HEK293 (cell line): ENCODE measurements at regions not wholly inside any gene's neighbourhood (a gene's known extent, or its start where the extent isn't known, plus 50 kb on each side); places are given as distances from the start of the nearest gene placed in this dataset.

Experiments
- CTCF ChIA-PET: fragments of 350-600 bp; formaldehyde crosslinking; extraction: SDS; loops from one replicate; lab custom pipeline; 2021; ENCODE audit warnings: antibody characterized with exemption; lab: Yijun Ruan, JAX
- POLR2A ChIA-PET: fragments of 300-600 bp; formaldehyde crosslinking; extraction: SDS; loops from one replicate; lab custom pipeline; 2020; ENCODE audit warnings: antibody characterized with exemption, inconsistent platforms; lab: Yijun Ruan, JAX
- H3K27ac ChIP-seq: fragments of 200-500 bp; sonication (Bioruptor generic); 2 replicates; pipeline ENCODE4 v1.5.1; 2014; ENCODE audit warnings: low read depth, low read length, control low read depth, inconsistent platforms; ENCODE audit errors: extremely low read depth
- H3K36me3 ChIP-seq, 2 experiments: fragments of 200-500 bp in 1 of 2; sonication (Bioruptor generic) in 1 of 2; 1 replicate in 1 of 2; 2 replicates in 1 of 2; pipeline ENCODE4 v1.5.1; 2014 to 2017; ENCODE audit warnings: inconsistent platforms in 2 of 2, low read length in 2 of 2; ENCODE audit not compliant: control insufficient read depth in 2 of 2, insufficient read depth in 1 of 2
- H3K4me1 ChIP-seq: fragments of 200-500 bp; sonication (Bioruptor generic); 2 replicates; pipeline ENCODE4 v1.5.1; 2014; ENCODE audit warnings: mild to moderate bottlenecking, low read length, inconsistent platforms; ENCODE audit not compliant: control insufficient read depth, insufficient read depth
- H3K4me3 ChIP-seq: 2 replicates; pipeline ENCODE4 v1.5.1; 2011; ENCODE audit warnings: low read depth, mild to moderate bottlenecking, control low read depth, low read length, moderate library complexity
- H3K9me3 ChIP-seq: fragments of 200-500 bp; sonication (Bioruptor generic); 2 replicates; pipeline ENCODE4 v1.5.1; 2014; ENCODE audit warnings: low read depth, low read length, inconsistent platforms; ENCODE audit not compliant: control insufficient read depth, insufficient read depth
- IKZF3 ChIP-seq: fragments of 450-650 bp; IDR thresholded peaks from 2 replicates; pipeline ENCODE4 v1.5.0; 2018; ENCODE audit warnings: missing biosample characterization, mild to moderate bottlenecking, missing genetic modification characterization, moderate library complexity
- PRDM1 ChIP-seq: fragments of 450-650 bp; formaldehyde crosslinking; IDR thresholded peaks from 2 replicates; pipeline ENCODE4; 2016; ENCODE audit warnings: missing biosample characterization, missing genetic modification characterization
- REPIN1 ChIP-seq: fragments of 450-650 bp; formaldehyde crosslinking; IDR thresholded peaks from 2 replicates; pipeline ENCODE4 v1.5.1; 2017; ENCODE audit warnings: missing biosample characterization, missing genetic modification characterization, low read depth
- REST ChIP-seq: fragments of 450-650 bp; formaldehyde crosslinking; IDR thresholded peaks from 2 replicates; pipeline ENCODE4 v1.5.1; 2016; ENCODE audit warnings: missing biosample characterization, missing genetic modification characterization
- ZBTB8A ChIP-seq: fragments of 450-650 bp; formaldehyde crosslinking; IDR thresholded peaks from 2 replicates; pipeline ENCODE4 v1.5.1; 2016; ENCODE audit warnings: missing biosample characterization, missing genetic modification characterization
- ZNF10 ChIP-seq: fragments of 450-650 bp; formaldehyde crosslinking; IDR thresholded peaks from 2 replicates; pipeline ENCODE4 v1.5.1; 2017; ENCODE audit warnings: missing biosample characterization, missing genetic modification characterization
- ZNF19 ChIP-seq: fragments of 450-650 bp; formaldehyde crosslinking; IDR thresholded peaks from 2 replicates; pipeline ENCODE4; 2016; ENCODE audit warnings: missing biosample characterization, missing genetic modification characterization, low read depth
- ZNF302 ChIP-seq: fragments of 450-650 bp; formaldehyde crosslinking; IDR thresholded peaks from 2 replicates; pipeline ENCODE4 v1.5.1; 2016; ENCODE audit warnings: missing biosample characterization, missing genetic modification characterization, low read depth
- ZNF362 ChIP-seq: fragments of 450-650 bp; formaldehyde crosslinking; IDR thresholded peaks from 2 replicates; pipeline ENCODE4 v1.5.1; 2016; ENCODE audit warnings: missing biosample characterization, missing genetic modification characterization
- ZNF366 ChIP-seq: fragments of 450-650 bp; formaldehyde crosslinking; conservative IDR thresholded peaks from 2 replicates; pipeline ENCODE4 v1.5.1; 2016; ENCODE audit warnings: missing biosample characterization, missing genetic modification characterization
- ZNF404 ChIP-seq: fragments of 450-650 bp; formaldehyde crosslinking; IDR thresholded peaks from 2 replicates; pipeline ENCODE4 v1.5.1; 2017; ENCODE audit warnings: missing biosample characterization, missing genetic modification characterization
- ZNF548 ChIP-seq: fragments of 450-650 bp; formaldehyde crosslinking; IDR thresholded peaks from 2 replicates; pipeline ENCODE4 v1.5.1; 2016; ENCODE audit warnings: missing biosample characterization, missing genetic modification characterization
- ZNF624 ChIP-seq: fragments of 450-650 bp; formaldehyde crosslinking; IDR thresholded peaks from 2 replicates; pipeline ENCODE4 v1.5.1; 2017; ENCODE audit warnings: missing biosample characterization, missing genetic modification characterization
- ZNF654 ChIP-seq: fragments of 450-650 bp; formaldehyde crosslinking; IDR thresholded peaks from 2 replicates; pipeline ENCODE4 v1.5.1; 2016; ENCODE audit warnings: low read depth, missing biosample characterization, missing genetic modification characterization
- ZNF791 ChIP-seq: fragments of 450-650 bp; formaldehyde crosslinking; IDR thresholded peaks from 2 replicates; pipeline ENCODE4 v1.5.1; 2016; ENCODE audit warnings: missing biosample characterization, missing genetic modification characterization
- TF ChIP-seq, protein P1 (sequence below): fragments of 450-650 bp; formaldehyde crosslinking; IDR thresholded peaks from 2 replicates; pipeline ENCODE4 v1.5.1; 2017; ENCODE audit warnings: missing biosample characterization, missing genetic modification characterization

GRCh38 chr6:148177589-148178233 is 164.9 kb upstream of the SASH1 start (continued):
- TF ChIP-seq REST (no peak), ZNF654 (peak; percentile 53), REPIN1 (no peak), ZNF10 (tag by site-specific recombination) (no peak), IKZF3 (tag by site-specific recombination) (peak; percentile 42), ZNF624 (tag by site-specific recombination) (no peak)

GRCh38 chr6:148179786-148180185 is 162.9 kb upstream of the SASH1 start:
- H3K4me3 ChIP-seq, result no peak overlapping the region
- CTCF ChIA-PET, result interaction anchor here (0.6 to 2.3 kb wide), 56 partner anchors 9 to 1401 kb away, joined by 3 to 32 read pairs (median 4); partner anchors contain the start of gene SAMD5
- H3K36me3 ChIP-seq, result no peaks in the 10 kb centered on the region
- H3K4me1 ChIP-seq, result no peaks in the 10 kb centered on the region
- no peaks in the 10 kb centered on the region for H3K9me3 ChIP-seq
- POLR2A ChIA-PET, result interaction anchor here (1.0 kb wide), 1 partner anchor 672 kb away, joined by 3 read pairs; no protein-coding TSS in a partner anchor
- TF ChIP-seq ZBTB8A (tag by site-specific recombination) (no peak), ZNF19 (tag by site-specific recombination) (no peak), ZNF654 (peak; percentile 48), PRDM1 (tag by site-specific recombination) (peak; percentile 69), REST (no peak), ZNF404 (tag by site-specific recombination) (no peak), ZNF366 (tag by site-specific recombination) (0 out of 2 replicates have a peak, but pooled peaks have one; percentile 27), ZNF791 (no peak), ZNF302 (no peak), ZNF362 (no peak), ZNF548 (no peak)
- TF ChIP-seq, protein P1, sequence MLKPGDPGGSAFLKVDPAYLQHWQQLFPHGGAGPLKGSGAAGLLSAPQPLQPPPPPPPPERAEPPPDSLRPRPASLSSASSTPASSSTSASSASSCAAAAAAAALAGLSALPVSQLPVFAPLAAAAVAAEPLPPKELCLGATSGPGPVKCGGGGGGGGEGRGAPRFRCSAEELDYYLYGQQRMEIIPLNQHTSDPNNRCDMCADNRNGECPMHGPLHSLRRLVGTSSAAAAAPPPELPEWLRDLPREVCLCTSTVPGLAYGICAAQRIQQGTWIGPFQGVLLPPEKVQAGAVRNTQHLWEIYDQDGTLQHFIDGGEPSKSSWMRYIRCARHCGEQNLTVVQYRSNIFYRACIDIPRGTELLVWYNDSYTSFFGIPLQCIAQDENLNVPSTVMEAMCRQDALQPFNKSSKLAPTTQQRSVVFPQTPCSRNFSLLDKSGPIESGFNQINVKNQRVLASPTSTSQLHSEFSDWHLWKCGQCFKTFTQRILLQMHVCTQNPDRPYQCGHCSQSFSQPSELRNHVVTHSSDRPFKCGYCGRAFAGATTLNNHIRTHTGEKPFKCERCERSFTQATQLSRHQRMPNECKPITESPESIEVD (tag by site-specific recombination), result no peak
- TF ChIP-seq, all 188 proteins: peak for 3
- no peak overlapping the region for H3K27ac ChIP-seq
